HG03025 (cell line): ENCODE measurements at regions not wholly inside any gene's neighbourhood (a gene's known extent, or its start where the extent isn't known, plus 50 kb on each side); places are given as distances from the start of the nearest gene placed in this dataset.

Experiments used
- ATAC-seq: cut with Tn5 transposase; IDR thresholded peaks from one replicate; pipeline ENCODE4 v1.9.1; 2021; ENCODE audit warnings: mild to moderate bottlenecking, moderate library complexity; ENCODE audit not compliant: unreplicated experiment, low FRiP score

DNA sequence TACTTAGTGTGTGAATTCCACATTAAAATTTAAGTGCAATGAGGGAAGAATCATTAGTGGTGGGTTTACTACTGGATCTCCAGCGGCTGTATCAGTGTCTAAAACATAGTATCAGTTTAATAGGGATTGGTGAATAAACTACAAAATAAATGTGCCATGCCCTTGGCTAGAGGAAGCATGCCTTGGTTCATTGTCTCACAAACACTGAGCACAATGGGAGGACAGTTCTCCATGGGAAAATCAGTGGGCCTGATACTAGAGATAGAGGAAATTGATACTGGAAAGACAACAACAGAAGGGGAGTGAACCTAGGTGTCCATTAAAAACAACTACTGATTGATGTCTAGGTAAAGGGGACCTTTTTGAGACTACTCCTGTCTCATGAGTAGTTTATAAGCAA is 971.6 kb downstream of the SUCLG1 start:
- ATAC-seq, result no peak

DNA sequence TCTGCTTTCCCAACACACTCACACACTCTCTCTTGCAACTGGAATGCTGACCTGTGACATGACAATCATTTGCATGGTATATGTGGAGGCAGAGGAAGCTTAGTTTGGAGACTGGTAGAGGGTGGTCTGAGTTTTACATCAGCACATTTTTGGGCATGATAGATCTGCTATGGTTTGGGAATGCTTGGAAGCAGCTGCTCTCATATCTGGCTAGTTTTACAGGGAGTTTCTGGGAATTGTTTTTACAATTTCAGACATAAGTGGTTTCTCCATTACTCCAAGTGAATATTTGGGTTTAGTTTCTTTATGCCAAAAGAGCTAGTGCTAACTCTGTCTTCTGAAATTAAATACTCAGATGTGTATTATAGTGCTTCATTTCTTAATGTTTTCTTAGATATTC is 977.6 kb downstream of the SUCLG1 start:
- ATAC-seq, result no peak

DNA sequence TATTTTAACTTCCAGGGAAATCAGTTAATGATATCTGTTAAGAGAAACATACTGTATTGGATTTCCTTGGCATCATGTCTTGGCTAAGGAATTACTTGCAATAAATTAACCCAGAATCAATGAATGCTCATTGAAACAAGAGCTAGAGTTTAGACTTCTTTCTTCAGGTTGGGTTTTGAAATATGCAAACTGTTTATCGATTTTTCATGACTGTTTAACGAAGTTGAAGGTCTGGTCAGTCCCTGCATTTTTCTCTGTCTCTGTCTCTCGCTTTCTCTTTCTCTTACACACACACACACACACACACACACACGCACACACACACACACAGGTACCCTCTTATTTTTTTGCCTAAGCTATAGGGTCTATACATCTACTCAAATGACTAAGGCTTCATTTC is 981.0 kb downstream of the SUCLG1 start:
- no peak for ATAC-seq

DNA sequence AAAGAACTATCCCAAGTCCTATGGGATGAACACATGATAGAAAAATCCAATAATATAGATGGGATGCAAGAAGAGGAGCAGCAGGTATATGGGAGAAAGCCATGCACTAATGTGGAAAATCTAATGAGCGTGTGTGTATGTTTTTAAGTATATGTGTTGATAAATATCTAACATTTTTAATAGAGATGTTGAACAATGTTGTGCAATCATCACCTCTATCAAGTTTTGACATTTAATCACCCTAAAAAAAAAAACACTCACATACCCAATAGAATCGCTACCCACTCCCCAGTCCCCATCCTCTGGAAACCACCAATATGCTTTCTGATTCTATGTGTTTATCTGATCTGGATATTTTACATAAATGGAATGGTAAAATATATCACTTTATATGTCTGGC is 983.7 kb downstream of the SUCLG1 start:
- no peak for ATAC-seq

DNA sequence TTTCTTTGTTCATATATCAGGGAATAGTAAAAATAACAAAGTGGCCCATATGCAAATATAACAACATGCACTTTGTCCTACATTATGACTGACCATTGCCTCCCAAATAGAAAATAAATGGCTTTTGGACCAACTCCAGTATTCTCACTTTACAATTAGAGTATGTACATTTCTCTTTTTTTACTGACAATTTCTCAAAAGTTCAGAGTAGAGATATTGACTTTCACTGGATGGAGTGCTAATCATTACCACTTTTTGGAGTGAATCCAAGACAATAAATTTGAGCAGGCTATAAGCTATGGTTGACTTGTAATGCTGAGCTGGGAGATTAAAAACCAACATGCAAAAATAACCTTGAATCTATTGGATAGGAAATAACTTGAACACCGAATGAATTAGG is 987.4 kb downstream of the SUCLG1 start:
- ATAC-seq, result no peak

DNA sequence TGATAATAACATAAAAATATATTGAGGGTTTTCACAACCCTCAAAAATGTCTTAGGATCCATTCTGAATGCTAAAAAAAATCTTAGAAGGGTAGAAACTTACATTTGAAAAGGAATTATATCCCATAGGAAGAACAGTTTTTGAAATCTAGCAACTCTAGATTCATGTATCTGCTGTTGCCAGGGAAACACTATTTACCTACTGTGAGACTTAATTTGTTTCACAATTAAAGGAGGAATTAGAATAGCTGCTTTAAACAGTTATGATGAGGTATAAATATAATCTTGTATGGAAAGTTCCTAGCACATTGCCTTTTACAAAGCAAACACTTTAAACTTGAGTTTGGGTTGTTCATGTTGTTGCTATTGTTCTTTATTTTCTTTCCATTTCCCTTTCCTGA is 988.2 kb downstream of the SUCLG1 start:
- ATAC-seq, result no peak

DNA sequence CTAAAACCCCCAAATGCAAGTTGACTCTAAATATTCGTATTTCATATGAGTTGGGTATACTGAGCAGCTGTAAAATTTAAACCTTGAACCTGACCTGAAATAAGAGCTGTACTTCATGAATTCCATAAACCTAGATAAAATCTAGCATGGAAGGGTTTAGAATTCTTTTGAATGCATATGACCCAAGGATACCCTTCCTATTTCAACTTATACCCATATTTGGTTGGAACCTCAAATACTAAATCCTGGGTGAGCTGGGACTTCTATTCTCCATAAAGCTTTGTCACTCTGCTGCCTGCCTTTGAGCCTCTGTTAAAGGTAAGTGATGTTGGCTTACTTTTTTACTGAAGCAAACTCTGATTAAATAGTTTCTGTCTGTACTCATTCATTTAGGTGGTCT is 994.6 kb downstream of the SUCLG1 start:
- ATAC-seq, result no peak

DNA sequence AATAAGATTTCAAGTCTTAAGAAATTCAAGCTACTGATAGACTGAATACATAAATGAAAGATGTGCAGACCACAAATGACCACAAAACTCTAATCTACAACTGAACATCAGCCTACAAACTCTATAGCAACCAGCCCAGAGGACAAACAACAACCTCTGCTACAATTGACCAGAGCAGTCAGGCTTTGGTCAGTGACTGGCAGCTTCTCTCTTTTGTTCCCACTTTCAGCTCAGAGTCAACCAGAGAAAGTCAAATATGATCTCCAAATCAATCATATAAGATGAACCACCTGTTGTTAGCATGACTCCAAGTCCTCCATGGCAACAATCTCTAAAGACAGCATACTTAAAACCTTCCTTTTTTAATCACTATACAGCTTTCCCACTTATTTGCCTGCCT is 996.2 kb downstream of the SUCLG1 start:
- no peak for ATAC-seq

DNA sequence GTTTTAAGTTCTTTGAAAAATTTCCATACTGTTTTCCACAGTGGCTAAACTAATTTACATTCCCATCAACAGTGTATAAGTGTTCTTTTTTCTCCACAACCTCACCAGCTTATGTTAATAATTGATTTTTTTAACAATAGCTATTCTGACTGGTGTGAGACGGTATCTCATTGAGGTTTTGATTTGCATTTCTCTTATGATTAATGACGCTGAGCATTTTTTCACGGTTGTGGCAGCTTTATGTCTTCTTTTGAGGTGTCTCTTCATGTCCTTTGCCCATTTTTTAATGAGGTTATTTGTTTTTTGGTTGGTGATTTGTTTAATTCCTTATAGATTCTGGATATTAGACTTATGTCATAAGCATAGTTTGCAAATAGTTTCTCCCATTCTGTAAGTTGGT is 997.9 kb downstream of the SUCLG1 start:
- no peak for ATAC-seq

DNA sequence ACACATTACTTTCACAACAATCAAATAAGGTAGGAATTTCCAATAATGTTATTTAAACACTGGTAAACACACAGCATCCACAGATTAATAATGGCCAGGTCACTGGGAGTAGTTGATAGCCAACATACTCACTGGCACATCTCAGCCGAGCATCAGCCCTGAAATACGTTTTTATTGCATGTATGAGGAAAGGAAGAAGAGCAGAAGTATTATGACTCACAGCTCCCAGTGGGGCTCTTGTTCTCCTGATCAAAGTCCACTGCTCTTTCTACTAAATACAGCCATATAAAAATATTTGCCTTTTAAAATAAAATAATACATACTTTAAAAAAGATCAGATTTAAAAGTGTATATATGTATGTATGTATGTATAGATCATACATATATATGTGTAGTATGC is 999.6 kb downstream of the SUCLG1 start:
- no peak for ATAC-seq

DNA sequence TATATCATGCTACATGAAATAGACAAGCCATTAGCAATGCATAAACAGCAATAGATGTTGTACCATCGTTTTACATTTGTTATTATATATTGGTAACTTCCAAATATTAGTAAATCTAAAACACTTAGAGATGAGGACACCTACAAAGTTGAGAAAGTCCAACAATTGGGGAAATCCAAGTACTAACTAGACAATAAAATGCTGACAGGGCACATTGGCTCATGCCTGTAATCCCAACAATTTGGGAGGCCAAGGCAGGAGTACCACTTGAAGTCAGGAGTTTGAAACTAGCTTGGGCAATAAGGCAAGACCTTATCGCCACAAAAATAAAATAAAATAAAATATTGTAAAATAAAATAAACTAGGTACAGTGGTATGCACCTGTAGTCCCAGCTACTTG is 1023.1 kb downstream of the SUCLG1 start:
- no peak for ATAC-seq

DNA sequence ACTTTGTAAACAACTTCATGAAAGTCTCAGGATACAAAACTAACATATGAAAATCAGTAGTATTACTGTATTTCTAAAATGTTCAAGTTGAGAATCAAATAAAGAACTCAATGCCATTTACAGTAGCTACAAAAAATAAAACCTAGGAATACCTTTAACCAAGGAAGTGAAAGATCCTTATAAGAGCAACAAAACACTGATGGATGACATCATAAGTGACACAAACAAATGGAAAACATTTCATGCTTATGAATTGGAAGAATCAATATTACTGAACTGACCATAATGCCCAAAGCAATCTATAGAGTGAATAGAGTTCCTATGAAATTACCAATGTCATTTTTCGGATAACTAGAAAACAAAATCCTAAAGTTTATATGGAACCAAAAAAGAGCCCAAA is 1038.1 kb downstream of the SUCLG1 start:
- no peak for ATAC-seq

DNA sequence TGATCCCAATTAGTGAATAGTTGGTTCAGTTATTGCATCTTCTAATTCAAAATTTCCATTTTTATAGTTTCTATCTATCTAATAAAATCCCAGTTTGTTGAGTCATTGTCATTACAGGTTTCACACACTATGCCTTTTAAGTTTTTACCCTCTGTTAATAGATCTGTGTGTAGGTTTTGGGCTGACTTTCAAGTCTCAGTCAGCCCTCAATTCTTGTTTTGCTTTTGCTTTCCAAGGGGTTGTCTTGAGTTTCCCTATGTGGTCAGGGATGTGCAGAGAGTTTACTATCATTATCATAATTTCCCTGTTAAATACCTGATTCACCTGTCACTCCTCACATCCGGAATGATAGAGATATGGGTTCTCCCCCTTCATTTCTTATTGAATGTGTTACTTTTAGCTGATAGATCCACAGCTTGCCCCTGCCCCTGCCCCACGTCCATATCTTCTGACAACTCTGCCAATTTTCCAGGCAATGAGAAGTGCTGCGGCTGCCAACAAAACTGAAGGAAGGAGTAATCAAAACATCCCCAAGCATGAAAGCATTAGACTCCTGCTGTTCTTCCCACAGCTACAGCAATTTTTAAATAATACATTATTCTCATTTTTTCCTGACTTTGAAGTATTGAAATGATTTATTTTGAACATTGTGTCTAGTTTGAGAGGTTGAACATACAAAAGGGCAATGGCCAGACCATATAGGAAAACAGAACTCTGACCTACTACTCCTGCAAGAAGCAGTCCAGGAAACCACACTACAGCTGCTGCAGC is 1064.8 kb downstream of the SUCLG1 start:
- ATAC-seq, result no peak

DNA sequence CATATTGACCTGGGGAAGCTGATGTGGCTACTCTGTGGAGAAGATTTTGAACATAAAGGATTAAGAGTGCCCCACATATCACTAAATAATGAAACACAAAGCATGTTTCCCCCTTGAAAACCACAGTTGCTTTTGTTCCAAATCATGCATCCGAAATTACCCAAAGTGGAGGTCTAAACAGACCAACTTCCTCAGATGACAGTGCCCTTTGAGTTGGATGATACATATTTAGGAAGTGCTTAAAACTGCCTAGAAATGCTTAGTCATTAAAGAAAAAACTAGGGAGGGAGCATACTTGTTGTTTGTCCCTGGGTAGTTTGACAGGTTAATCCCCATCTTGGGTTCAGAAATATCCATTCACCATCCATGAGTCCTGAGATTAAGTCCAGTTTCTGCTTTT is 1070.3 kb downstream of the SUCLG1 start:
- no peak for ATAC-seq

DNA sequence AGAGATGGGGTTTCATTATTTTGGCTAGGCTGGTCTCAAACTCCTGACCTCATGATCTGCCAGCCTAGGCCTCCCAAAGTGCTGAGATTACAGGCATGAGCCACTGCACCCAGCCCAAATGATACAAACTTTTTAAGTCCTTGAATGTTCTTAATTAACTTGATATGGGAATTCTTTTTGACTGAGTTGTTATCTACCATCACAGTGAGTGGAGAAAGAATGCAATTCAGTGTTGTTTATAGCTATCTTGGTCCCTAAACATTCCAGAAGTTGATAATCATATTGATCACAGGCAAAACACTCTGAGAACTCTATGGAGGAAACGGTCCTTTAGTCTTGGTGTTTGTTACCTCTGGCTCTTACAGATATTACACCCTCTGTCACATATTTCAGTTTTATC is 1072.5 kb downstream of the SUCLG1 start:
- no peak for ATAC-seq

DNA sequence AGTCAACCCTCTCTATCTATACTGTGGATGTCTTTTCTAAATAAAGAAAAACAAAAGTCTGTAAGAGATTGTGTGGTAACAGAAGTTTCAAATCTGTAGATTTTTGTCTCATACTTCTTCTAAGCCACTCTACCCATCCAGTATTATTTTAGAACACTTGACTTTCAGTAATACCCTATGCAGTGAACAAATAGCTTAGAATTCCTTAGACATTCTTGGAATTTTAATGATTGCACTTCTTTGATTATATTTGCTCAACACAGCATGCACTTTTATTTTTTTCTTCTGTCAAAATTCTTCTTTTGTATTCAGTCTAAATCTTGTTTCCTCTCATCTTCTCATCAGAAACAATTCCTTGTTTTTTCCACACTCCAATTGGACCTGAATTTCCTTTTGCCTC is 1080.2 kb downstream of the SUCLG1 start:
- no peak for ATAC-seq

DNA sequence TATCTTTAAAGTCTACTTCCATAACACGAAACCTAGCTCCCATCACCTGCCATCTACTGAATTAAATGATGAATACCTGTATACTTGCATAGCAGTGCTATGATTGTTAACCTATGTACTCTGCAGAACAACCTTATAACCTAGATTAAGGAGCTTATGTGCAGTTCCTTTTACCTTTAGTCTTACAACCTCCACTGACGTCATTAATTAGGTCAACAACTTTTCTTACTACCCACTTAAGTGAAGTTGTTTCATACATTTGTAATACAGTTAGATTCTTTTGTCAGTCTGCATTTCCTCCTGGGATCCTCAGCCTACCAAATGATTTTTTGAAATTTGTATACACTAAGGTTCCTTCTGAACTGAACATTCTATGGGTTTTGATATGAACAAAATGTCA is 1082.3 kb downstream of the SUCLG1 start:
- ATAC-seq, result no peak

DNA sequence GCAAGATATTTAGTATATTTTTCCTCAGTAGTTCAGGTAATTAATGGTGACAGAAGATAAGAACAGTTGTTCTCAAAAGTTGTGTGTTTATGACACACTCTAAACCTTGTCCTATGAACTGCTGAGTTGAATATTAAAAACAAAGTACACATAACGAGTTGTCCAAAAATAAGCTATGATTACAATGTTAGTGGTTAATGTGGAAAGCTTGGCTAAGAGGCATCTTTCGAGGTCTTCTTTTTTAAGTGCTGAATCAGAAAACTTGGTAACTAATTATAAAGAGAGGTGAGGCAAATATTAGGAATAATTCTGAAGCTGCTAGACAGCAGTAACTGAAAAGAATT is 1088.7 kb downstream of the SUCLG1 start:
- ATAC-seq, result no peak

DNA sequence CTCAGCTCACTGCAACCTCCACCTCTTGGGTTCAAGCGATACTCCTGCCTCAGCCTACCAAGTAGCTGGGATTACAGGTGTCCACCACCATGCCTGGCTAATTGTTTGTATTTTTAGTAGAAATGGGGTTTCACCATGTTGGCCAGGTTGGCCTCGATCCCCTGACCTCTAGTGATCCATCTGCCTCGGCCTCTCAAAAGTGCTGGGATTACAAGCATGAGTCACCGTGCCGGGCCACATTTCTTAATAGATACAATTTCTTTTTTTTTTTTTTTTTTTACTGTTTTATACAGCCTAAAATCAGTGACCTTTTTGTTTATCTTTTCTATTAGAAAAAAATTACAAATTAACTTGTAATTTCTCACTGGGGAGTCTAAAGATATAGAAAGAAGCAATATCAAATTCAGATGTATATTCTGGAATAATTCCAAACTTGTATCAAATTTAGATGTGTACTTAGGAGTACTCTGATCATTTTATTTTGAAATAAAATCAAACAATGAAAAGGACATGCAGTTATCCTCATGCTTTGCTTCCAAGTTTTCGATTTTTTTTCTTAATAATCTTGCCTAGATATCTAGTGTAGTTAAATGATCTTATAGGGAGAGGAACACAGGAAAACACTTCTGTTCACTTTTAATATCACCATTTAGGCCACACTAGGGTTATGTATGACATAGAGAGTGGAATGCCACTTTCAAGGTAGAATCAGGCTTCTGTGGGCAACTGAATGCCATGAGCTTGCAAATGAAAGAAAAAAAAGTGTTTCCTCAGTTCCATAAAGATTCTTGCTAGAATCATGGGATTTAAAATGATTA is 1089.3 kb downstream of the SUCLG1 start:
- no peak for ATAC-seq

DNA sequence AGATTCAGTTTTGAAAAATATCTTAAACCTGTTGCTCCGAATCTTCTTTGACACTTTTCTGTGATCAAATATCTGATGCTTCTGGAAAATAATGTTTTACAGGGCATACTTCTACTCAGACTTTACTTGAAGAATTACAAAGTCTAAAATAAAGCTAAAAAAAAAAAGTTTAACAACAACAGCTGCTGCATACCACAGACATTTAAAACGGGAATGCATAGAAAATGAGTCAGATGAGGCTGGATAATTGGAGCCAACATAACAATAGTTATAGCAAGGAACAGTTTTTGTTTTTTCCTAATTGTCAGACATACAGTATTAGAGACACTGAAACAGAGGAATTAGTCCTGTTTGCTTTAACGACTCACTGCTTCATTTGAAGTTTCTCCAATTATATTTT is 1090.2 kb downstream of the SUCLG1 start:
- no peak for ATAC-seq

DNA sequence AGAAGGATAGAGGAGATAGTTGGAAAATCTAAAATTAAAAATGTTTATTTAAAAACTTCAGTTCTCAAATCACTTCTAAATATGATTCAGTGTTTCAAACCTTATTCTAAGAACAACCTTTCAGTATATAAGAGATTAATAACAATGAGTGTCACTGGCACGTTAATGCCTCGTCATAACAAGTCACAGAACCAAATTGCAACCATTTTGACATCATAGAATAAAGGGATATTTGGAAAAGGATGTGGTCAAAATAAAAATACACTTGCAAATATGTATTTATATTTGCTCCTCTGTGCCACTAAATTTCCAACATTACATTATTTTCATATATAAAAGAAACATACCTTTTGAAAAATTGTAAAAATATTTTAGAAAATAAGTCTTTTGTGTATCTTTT is 1090.6 kb downstream of the SUCLG1 start:
- no peak for ATAC-seq

DNA sequence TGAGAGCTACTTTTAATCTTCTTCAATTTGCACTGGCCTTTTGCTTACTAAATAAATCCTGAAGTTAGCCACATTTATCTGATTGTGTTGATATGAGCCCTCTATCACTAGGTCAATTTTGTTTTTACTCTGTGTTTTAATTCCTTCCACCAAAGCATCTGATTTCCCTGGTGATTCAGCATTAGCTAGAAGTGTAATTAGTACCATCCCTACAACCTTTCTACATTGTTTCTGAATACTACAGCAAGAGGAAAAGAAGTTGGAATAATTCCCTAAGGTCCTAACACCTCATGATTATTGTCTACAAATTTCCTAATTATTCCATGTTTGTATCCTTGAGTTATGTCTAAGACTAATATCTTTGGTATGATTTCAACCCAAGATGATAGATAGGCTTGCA is 1093.6 kb downstream of the SUCLG1 start:
- ATAC-seq, result no peak
